Pancreas (tissue), 10 donors: ENCODE measurements at regions not wholly inside any gene's neighbourhood (a gene's known extent, or its start where the extent isn't known, plus 50 kb on each side); places are given as distances from the start of the nearest gene placed in this dataset.

Experiments
- ATAC-seq, 4 donors: fragments of 200-7000 bp; cut with Tn5 transposase; one replicate each; pipeline versions ENCODE4 v1.8.0 to v1.9.1; 2020; ENCODE audit warnings: mild to moderate bottlenecking in 4 of 4, moderate library complexity in 4 of 4
- DNase-seq, 6 donors: peaks; one replicate each; pipeline ENCODE4 v3.0.0-alpha.2; 2020
- FAIRE-seq: peaks from 2 replicates; lab custom pipeline; 2012; peaks lifted over from hg19 to GRCh38; lab: Jason Lieb, UNC
- H3K27ac ChIP-seq, 4 donors: fragments of 200-600 bp; sonication (generic); 1 replicate in 3 of 4; 2 replicates in 1 of 4; pipeline versions ENCODE4 v1.5.0 to v1.8.0; 2020
- H3K27me3 ChIP-seq, 4 donors: fragments of 200-600 bp; one replicate each; pipeline ENCODE4 v1.8.0; 2021
- H3K36me3 ChIP-seq, 3 donors: fragments of 200-600 bp; sonication (generic) in 1 of 3; one replicate each; pipeline versions ENCODE4 v1.5.0 to v1.8.0; 2020 to 2021
- H3K4me1 ChIP-seq, 3 donors: fragments of 200-600 bp; one replicate each; pipeline ENCODE4 v1.8.0; 2021
- H3K4me3 ChIP-seq, 4 donors: fragments of 200-600 bp; sonication (generic) in 2 of 4; one replicate each; pipeline versions ENCODE4 v1.5.0 to v1.8.0; 2020 to 2021
- H3K9me3 ChIP-seq, 4 donors: fragments of 200-600 bp; one replicate each; pipeline ENCODE4 v1.8.0; 2021
- WGBS, 2 donors: extraction: QIAGEN DNeasy Blood & Tissue Kit; methylation state at CpG; one replicate each; pipeline ENCODE4 v1.1.7; 2013; 5-methylcytosine and 5-hydroxymethylcytosine counted together
- intact Hi-C, 3 donors: fragments of 100-400 bp; cut with DNase I; formaldehyde crosslinking; loops; one replicate each; pipeline versions ENCODE4 v1.11.1 to v1.14.2; 2022
- TF ChIP-seq, protein P1 (sequence below), 4 donors: fragments of 200-600 bp; sonication (generic) in 3 of 4; IDR thresholded peaks; one replicate each; pipeline versions ENCODE4 v1.5.0 to v1.8.0; 2021; ENCODE audit warnings: antibody characterized with exemption in 4 of 4
- donor health status: healthy with polysubstance abuse.
- donor health status: DM: no; HTN: no; CAD: no; lungs with moderate emphysema.
- donor health status: DM: no; HTN: no; CAD: no.
- donor health status: control.
- donor health status: control.
- donor health status: Bipolar disorder and iron deficiency.
- donor health status: DM: yes; HTN: yes; CAD: no.
- donor health status: DM: no; HTN: no; CAD: no.
- donor health status: DM: no; HTN: no; CAD: no.
- donor health status: DM: yes; HTN: yes; CAD: no.

DNA sequence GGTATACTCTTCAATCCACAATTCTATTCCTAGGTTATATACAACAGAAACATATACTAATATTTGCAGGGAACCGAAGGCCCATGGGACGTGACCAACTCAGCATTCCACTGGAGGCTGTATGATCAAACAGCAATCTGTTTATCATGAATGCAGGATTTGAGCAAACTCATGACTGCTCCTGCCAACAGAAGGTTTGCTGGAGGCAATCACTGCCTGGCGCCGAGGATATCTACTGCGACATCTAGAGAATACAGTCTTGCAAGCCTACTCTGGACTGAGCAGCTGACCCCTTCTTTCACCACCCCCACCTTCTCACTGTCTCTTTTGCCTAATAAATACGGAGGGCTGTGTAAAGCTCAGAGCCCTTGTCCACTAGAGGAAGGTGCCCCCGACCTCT, 90.5 kb upstream of the CDH10 start:
- H3K27me3 ChIP-seq: no peaks in the 10 kb centered on the region
- ATAC-seq: no peak
- FAIRE-seq: no peak
- no peak for DNase-seq
- H3K27ac ChIP-seq: no peak overlapping the region
- intact Hi-C loops: no loop called here
- H3K9me3 ChIP-seq: no peaks in the 10 kb centered on the region
- TF ChIP-seq, protein P1, sequence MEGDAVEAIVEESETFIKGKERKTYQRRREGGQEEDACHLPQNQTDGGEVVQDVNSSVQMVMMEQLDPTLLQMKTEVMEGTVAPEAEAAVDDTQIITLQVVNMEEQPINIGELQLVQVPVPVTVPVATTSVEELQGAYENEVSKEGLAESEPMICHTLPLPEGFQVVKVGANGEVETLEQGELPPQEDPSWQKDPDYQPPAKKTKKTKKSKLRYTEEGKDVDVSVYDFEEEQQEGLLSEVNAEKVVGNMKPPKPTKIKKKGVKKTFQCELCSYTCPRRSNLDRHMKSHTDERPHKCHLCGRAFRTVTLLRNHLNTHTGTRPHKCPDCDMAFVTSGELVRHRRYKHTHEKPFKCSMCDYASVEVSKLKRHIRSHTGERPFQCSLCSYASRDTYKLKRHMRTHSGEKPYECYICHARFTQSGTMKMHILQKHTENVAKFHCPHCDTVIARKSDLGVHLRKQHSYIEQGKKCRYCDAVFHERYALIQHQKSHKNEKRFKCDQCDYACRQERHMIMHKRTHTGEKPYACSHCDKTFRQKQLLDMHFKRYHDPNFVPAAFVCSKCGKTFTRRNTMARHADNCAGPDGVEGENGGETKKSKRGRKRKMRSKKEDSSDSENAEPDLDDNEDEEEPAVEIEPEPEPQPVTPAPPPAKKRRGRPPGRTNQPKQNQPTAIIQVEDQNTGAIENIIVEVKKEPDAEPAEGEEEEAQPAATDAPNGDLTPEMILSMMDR (IDR thresholded peaks at IDR 0.05): no peak
- WGBS, 2 donors: 70 to 80% methylated on average over 7 of the region's 7 CpGs
- no peaks in the 10 kb centered on the region for H3K36me3 ChIP-seq
- H3K4me3 ChIP-seq: no peak overlapping the region
- no peaks in the 10 kb centered on the region for H3K4me1 ChIP-seq

GRCh38 chr5:24732184-24732583, 87.4 kb upstream of the CDH10 start:
- Histone ChIP-seq H3K4me3 (no peak overlapping the region), H3K9me3 (no peaks in the 10 kb centered on the region), H3K27ac (no peak overlapping the region), H3K27me3 (no peaks in the 10 kb centered on the region), H3K36me3 (no peaks in the 10 kb centered on the region), H3K4me1 (no peaks in the 10 kb centered on the region)
- FAIRE-seq (no peak), DNase-seq (no peak), ATAC-seq (no peak)
- 61 to 74% methylated on average over 5 of the region's 5 CpGs for WGBS, 2 donors
- intact Hi-C loops: no loop called here
- TF ChIP-seq, protein P1 (IDR thresholded peaks at IDR 0.05): no peak

DNA sequence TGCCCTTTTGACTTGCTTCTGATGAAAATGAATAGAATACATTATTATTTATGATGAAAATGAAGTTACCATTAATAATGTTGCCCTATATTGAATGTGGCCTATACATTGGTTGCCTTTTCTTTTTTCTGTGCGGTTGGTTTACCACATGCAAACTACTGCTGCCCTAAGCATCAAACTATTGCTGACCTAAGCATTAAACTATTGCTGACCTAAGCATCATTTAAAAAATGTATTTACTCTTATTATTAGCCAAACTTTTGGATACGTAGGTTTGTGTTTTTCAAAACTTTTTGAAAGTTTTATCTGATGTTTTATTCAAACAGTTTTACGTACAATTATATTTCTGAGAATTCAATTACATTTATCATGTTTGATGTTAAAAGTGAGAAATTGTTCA, 76.0 kb upstream of the CDH10 start:
- Histone ChIP-seq H3K27me3 (no peaks in the 10 kb centered on the region), H3K4me1 (no peaks in the 10 kb centered on the region), H3K36me3 (no peaks in the 10 kb centered on the region), H3K4me3 (no peak overlapping the region), H3K27ac (no peak overlapping the region), H3K9me3 (no peaks in the 10 kb centered on the region)
- ATAC-seq (no peak), DNase-seq (no peak), FAIRE-seq (peak; percentile 5)
- 83 to 93% methylated on average over 3 of the region's 3 CpGs for WGBS, 2 donors
- TF ChIP-seq, protein P1 (IDR thresholded peaks at IDR 0.05): no peak
- intact Hi-C loops: no loop called here

- TF ChIP-seq, protein P1 (IDR thresholded peaks at IDR 0.05): no peak
Measured at GRCh38 chr5:24714746-24715145, 70.0 kb upstream of the CDH10 start.

GRCh38 chr5:24712947-24713346, 68.2 kb upstream of the CDH10 start:
- FAIRE-seq (no peak), DNase-seq (no peak), ATAC-seq (no peak)
- Histone ChIP-seq H3K27me3 (no peaks in the 10 kb centered on the region), H3K36me3 (no peaks in the 10 kb centered on the region), H3K9me3 (no peaks in the 10 kb centered on the region), H3K27ac (no peak overlapping the region), H3K4me1 (no peaks in the 10 kb centered on the region), H3K4me3 (no peak overlapping the region)
- WGBS, 2 donors: 11 to 22% methylated on average over 2 of the region's 2 CpGs
- intact Hi-C loops: no loop called here
- TF ChIP-seq, protein P1 (IDR thresholded peaks at IDR 0.05): no peak

More at GRCh38 chr5:24714746-24715145, 70.0 kb upstream of the CDH10 start:
- H3K27ac ChIP-seq: no peak overlapping the region
- DNase-seq (no peak), FAIRE-seq (no peak), ATAC-seq (peak in 2 of 4 donors; percentile 42 to 69)
- no peak overlapping the region for H3K4me3 ChIP-seq
- H3K4me1 ChIP-seq: no peaks in the 10 kb centered on the region
- no peaks in the 10 kb centered on the region for H3K9me3 ChIP-seq
- intact Hi-C loops: no loop called here
- no peaks in the 10 kb centered on the region for H3K27me3 ChIP-seq
- no peaks in the 10 kb centered on the region for H3K36me3 ChIP-seq
- WGBS, 2 donors: 7 to 13% methylated on average over 4 of the region's 4 CpGs
